HS-5 (cell line): ENCODE measurements at regions not wholly inside any gene's neighbourhood (a gene's known extent, or its start where the extent isn't known, plus 50 kb on each side); places are given as distances from the start of the nearest gene placed in this dataset.
"Not testable (repeated sequence)": the region's sequence is repeated elsewhere in the genome, so short reads cannot be mapped to it uniquely, and the experiment has no call there.

ENCODE experiments used
- DNase-seq: peaks from one replicate; pipeline ENCODE4 v3.0.0-alpha.2; 2012; ENCODE audit warnings: low read depth

- DNase-seq = no peak
These were observed 57.5 kb upstream of the PLPPR5 start for GRCh38 chr1:99062192-99062591.

GRCh38 chr1:99069146-99069545 is 64.5 kb upstream of the PLPPR5 start:
- no peak for DNase-seq

- DNase-seq = not testable (repeated sequence)
These were observed 73.9 kb upstream of the PLPPR5 start for GRCh38 chr1:99078529-99078928.

- DNase-seq = no peak
These were observed 77.7 kb upstream of the PLPPR5 start for GRCh38 chr1:99082366-99082765.

- no peak for DNase-seq
These were observed 78.7 kb upstream of the PLPPR5 start for GRCh38 chr1:99083338-99083737.

- DNase-seq = no peak
These were observed 79.9 kb upstream of the PLPPR5 start for GRCh38 chr1:99084562-99084961.

GRCh38 chr1:99086057-99086456 is 81.4 kb upstream of the PLPPR5 start:
- no peak for DNase-seq

GRCh38 chr1:99098589-99098988 is 93.9 kb upstream of the PLPPR5 start:
- no peak for DNase-seq

- no peak for DNase-seq
These were observed 101.6 kb upstream of the PLPPR5 start for GRCh38 chr1:99106274-99106673.

GRCh38 chr1:99107680-99108079 is 103.0 kb upstream of the PLPPR5 start:
- no peak for DNase-seq

- DNase-seq = no peak
These were observed 105.7 kb upstream of the PLPPR5 start for GRCh38 chr1:99110140-99111041.

GRCh38 chr1:99115231-99115630 is 110.6 kb upstream of the PLPPR5 start:
- no peak for DNase-seq

GRCh38 chr1:99119188-99119587 is 114.5 kb upstream of the PLPPR5 start:
- DNase-seq = no peak

GRCh38 chr1:99122039-99122438 is 117.4 kb upstream of the PLPPR5 start:
- no peak for DNase-seq

- no peak for DNase-seq
These were observed 119.3 kb upstream of the PLPPR5 start for GRCh38 chr1:99123936-99124335.

- no peak for DNase-seq
These were observed 126.9 kb upstream of the PLPPR5 start for GRCh38 chr1:99131546-99131945.

- no peak for DNase-seq
These were observed 129.3 kb upstream of the PLPPR5 start for GRCh38 chr1:99133756-99134500.

GRCh38 chr1:99137554-99138206 is 126.6 kb upstream of the PLPPR4 start:
- no peak for DNase-seq

- no peak for DNase-seq
These were observed 124.4 kb upstream of the PLPPR4 start for GRCh38 chr1:99139876-99140275.

GRCh38 chr1:99146129-99146848 is 118.0 kb upstream of the PLPPR4 start:
- DNase-seq = no peak

GRCh38 chr1:99149952-99150351 is 114.3 kb upstream of the PLPPR4 start:
- no peak for DNase-seq

- no peak for DNase-seq
These were observed 112.2 kb upstream of the PLPPR4 start for GRCh38 chr1:99152132-99152531.
